ENCODE measurements at regions not wholly inside any gene's neighbourhood (a gene's known extent, or its start where the extent isn't known, plus 50 kb on each side); places are given as distances from the start of the nearest gene placed in this dataset.

DNA sequence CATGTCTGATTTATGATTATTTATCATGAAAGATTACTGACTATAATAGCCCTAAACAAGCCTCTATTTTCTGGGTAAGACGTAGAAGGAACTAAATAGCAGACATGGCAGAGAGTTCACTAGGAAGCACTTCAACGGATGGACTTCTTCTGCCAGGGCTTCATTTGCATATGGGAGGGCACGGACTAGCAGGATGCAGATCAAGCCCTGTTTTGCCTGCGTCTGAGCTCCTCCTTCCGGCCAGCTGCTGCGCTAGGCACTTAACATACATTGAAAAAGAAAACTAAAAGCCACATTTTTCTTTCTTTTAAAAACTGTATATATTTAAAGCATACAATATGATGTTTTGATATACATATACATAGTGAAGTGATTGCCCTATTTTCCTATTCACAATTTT, 340.0 kb upstream of the MEX3C start:
- Histone ChIP-seq H3K4me1 (ENCODE audit: control insufficient read depth, insufficient read depth, low read length) (no peaks in the 10 kb centered on the region), H3K36me3 (ENCODE audit: control insufficient read depth, insufficient read depth, low read length) (no peaks in the 10 kb centered on the region), H3K27ac (ENCODE audit: insufficient read depth, low read depth, low read length, poor library complexity, severe bottlenecking) (no peak overlapping the region), H3K9me3 (ENCODE audit: control insufficient read depth, low read length) (no peaks in the 10 kb centered on the region), H3K27me3 (ENCODE audit: control insufficient read depth, insufficient read depth, low read length, poor library complexity, severe bottlenecking) (no peaks in the 10 kb centered on the region), H3K4me3 (ENCODE audit: insufficient read depth, low read depth, low read length) (no peak overlapping the region)
- 17 to 29% methylated on average over 4 to 6 of the region's 6 CpGs for WGBS, 2 experiments

DNA sequence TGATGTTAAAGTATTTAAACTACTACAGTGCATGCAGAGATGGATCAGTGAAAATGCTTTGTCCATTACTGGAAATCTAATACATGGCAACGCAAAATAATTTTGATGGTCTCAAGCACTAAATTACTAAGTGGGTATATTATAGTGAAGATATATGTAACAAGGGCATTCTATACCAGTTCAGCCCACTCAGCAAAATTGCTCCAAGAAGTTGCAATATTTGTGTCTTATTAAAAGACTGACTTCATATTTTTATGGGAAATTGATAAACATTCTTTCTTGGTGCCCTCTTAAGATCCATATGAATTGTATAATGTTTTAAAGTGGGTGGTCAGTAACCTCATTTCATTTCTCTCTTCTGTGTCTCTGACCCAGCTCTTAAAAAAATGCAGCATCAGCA, 343.1 kb upstream of the MEX3C start:
- no peaks in the 10 kb centered on the region for H3K27me3 ChIP-seq (ENCODE audit: control insufficient read depth, insufficient read depth, low read length, poor library complexity, severe bottlenecking)
- no peak overlapping the region for H3K27ac ChIP-seq (ENCODE audit: insufficient read depth, low read depth, low read length, poor library complexity, severe bottlenecking)
- no peaks in the 10 kb centered on the region for H3K36me3 ChIP-seq (ENCODE audit: control insufficient read depth, insufficient read depth, low read length)
- no peaks in the 10 kb centered on the region for H3K9me3 ChIP-seq (ENCODE audit: control insufficient read depth, low read length)
- H3K4me1 ChIP-seq (ENCODE audit: control insufficient read depth, insufficient read depth, low read length) = no peaks in the 10 kb centered on the region
- 100% methylated on average over 1 of the region's 1 CpG; no CpG with 5 or more reads in 1 of the 2 experiments for WGBS, 2 experiments
- no peak overlapping the region for H3K4me3 ChIP-seq (ENCODE audit: insufficient read depth, low read depth, low read length)

GRCh38 chr18:51541230-51541629, 343.7 kb upstream of the MEX3C start:
- Histone ChIP-seq H3K36me3 (ENCODE audit: control insufficient read depth, insufficient read depth, low read length) (no peaks in the 10 kb centered on the region), H3K27ac (ENCODE audit: insufficient read depth, low read depth, low read length, poor library complexity, severe bottlenecking) (no peak overlapping the region), H3K4me1 (ENCODE audit: control insufficient read depth, insufficient read depth, low read length) (no peaks in the 10 kb centered on the region), H3K27me3 (ENCODE audit: control insufficient read depth, insufficient read depth, low read length, poor library complexity, severe bottlenecking) (no peaks in the 10 kb centered on the region), H3K9me3 (ENCODE audit: control insufficient read depth, low read length) (no peaks in the 10 kb centered on the region), H3K4me3 (ENCODE audit: insufficient read depth, low read depth, low read length) (no peak overlapping the region)

- Histone ChIP-seq H3K36me3 (ENCODE audit: control insufficient read depth, insufficient read depth, low read length) (no peaks in the 10 kb centered on the region), H3K27ac (ENCODE audit: insufficient read depth, low read depth, low read length, poor library complexity, severe bottlenecking) (no peak overlapping the region), H3K4me3 (ENCODE audit: insufficient read depth, low read depth, low read length) (no peak overlapping the region), H3K27me3 (ENCODE audit: control insufficient read depth, insufficient read depth, low read length, poor library complexity, severe bottlenecking) (no peaks in the 10 kb centered on the region), H3K4me1 (ENCODE audit: control insufficient read depth, insufficient read depth, low read length) (no peaks in the 10 kb centered on the region), H3K9me3 (ENCODE audit: control insufficient read depth, low read length) (no peaks in the 10 kb centered on the region)
- WGBS, 2 experiments = 87 to 89% methylated on average over 1 of the region's 1 CpG
Measured at GRCh38 chr18:51543658-51544155, 346.2 kb upstream of the MEX3C start.

GRCh38 chr18:51545446-51545845, 348.0 kb upstream of the MEX3C start:
- Histone ChIP-seq H3K27me3 (ENCODE audit: control insufficient read depth, insufficient read depth, low read length, poor library complexity, severe bottlenecking) (no peaks in the 10 kb centered on the region), H3K4me1 (ENCODE audit: control insufficient read depth, insufficient read depth, low read length) (no peaks in the 10 kb centered on the region), H3K36me3 (ENCODE audit: control insufficient read depth, insufficient read depth, low read length) (no peaks in the 10 kb centered on the region), H3K9me3 (ENCODE audit: control insufficient read depth, low read length) (no peaks in the 10 kb centered on the region), H3K4me3 (ENCODE audit: insufficient read depth, low read depth, low read length) (no peak overlapping the region), H3K27ac (ENCODE audit: insufficient read depth, low read depth, low read length, poor library complexity, severe bottlenecking) (no peak overlapping the region)
- 79 to 87% methylated on average over 4 of the region's 4 CpGs for WGBS, 2 experiments

DNA sequence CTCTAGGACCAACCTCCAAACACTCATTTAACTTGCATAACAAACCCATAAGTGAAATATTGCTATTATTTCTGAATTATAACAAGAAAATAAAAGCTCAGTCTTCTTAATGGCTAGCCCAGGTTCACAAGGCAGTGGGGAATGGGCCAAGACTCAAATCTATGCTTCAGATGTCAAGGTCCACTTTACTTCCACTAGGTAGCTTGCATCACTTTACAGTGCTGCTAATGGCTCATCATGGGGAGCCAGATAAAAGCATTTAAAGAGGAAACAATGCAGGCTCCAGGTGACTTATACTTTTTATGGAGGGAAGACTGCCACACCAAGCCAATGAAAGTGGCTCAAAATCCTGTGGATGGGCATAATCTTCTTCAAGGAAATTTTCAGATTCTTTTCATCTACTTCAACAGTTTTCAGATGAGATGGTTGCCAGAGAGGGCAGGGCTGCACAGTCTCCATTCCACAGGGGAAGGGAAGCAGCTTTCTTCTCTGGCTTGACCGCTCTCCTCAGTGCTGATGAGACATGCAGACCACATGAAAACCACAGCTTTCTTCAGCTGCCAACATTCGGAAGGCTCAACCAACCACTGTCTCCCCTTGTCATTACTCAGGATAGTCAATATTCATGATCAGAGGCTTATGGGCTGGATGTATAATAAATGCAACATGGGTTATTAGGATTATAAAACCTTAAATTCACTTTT, 361.9 kb upstream of the MEX3C start:
- H3K4me3 ChIP-seq (ENCODE audit: insufficient read depth, low read depth, low read length) = no peak overlapping the region
- WGBS, 2 experiments = 100% methylated on average over 2 of the region's 2 CpGs
- H3K4me1 ChIP-seq (ENCODE audit: control insufficient read depth, insufficient read depth, low read length) = peaks cover 6% of the 10 kb centered on the region
- H3K27me3 ChIP-seq (ENCODE audit: control insufficient read depth, insufficient read depth, low read length, poor library complexity, severe bottlenecking) = no peaks in the 10 kb centered on the region
- no peaks in the 10 kb centered on the region for H3K9me3 ChIP-seq (ENCODE audit: control insufficient read depth, low read length)
- H3K27ac ChIP-seq (ENCODE audit: insufficient read depth, low read depth, low read length, poor library complexity, severe bottlenecking) = no peak overlapping the region
- no peaks in the 10 kb centered on the region for H3K36me3 ChIP-seq (ENCODE audit: control insufficient read depth, insufficient read depth, low read length)

DNA sequence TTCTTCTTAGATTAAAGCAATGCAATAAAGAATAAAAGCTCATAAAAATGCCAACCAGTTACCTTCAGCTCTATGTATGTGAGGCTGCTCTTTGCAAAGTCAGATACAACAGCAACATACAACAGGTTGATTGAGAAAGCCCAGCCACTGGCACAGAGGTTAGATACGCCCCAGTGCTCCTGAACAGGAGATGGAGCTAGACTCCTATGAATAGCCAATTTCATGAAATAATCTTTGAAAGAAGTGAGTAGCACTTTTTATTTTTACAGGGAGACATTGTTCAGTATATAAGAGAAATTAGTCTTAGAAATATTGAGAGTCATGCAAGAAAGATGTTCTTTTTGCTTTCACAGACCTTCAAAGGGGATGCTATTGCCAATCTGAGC, 362.4 kb upstream of the MEX3C start:
- Histone ChIP-seq H3K36me3 (ENCODE audit: control insufficient read depth, insufficient read depth, low read length) (no peaks in the 10 kb centered on the region), H3K4me3 (ENCODE audit: insufficient read depth, low read depth, low read length) (no peak overlapping the region), H3K4me1 (ENCODE audit: control insufficient read depth, insufficient read depth, low read length) (peaks cover 6% of the 10 kb centered on the region)

GRCh38 chr18:51561821-51562220, 364.3 kb upstream of the MEX3C start:
- Histone ChIP-seq H3K9me3 (ENCODE audit: control insufficient read depth, low read length) (no peaks in the 10 kb centered on the region), H3K27ac (ENCODE audit: insufficient read depth, low read depth, low read length, poor library complexity, severe bottlenecking) (no peak overlapping the region), H3K36me3 (ENCODE audit: control insufficient read depth, insufficient read depth, low read length) (no peaks in the 10 kb centered on the region), H3K4me1 (ENCODE audit: control insufficient read depth, insufficient read depth, low read length) (peaks cover 6% of the 10 kb centered on the region), H3K27me3 (ENCODE audit: control insufficient read depth, insufficient read depth, low read length, poor library complexity, severe bottlenecking) (no peaks in the 10 kb centered on the region), H3K4me3 (ENCODE audit: insufficient read depth, low read depth, low read length) (no peak overlapping the region)
- WGBS, 2 experiments = 92 to 94% methylated on average over 4 of the region's 4 CpGs

More for the DNA sequence above, 362.4 kb upstream of the MEX3C start:
- no peaks in the 10 kb centered on the region for H3K9me3 ChIP-seq (ENCODE audit: control insufficient read depth, low read length)
- H3K27ac ChIP-seq (ENCODE audit: insufficient read depth, low read depth, low read length, poor library complexity, severe bottlenecking) = no peak overlapping the region
- no peaks in the 10 kb centered on the region for H3K27me3 ChIP-seq (ENCODE audit: control insufficient read depth, insufficient read depth, low read length, poor library complexity, severe bottlenecking)
- 90 to 95% methylated on average over 1 of the region's 1 CpG for WGBS, 2 experiments

GRCh38 chr18:51562866-51563265, 365.4 kb upstream of the MEX3C start:
- Histone ChIP-seq H3K4me3 (ENCODE audit: insufficient read depth, low read depth, low read length) (no peak overlapping the region), H3K36me3 (ENCODE audit: control insufficient read depth, insufficient read depth, low read length) (no peaks in the 10 kb centered on the region), H3K27ac (ENCODE audit: insufficient read depth, low read depth, low read length, poor library complexity, severe bottlenecking) (no peak overlapping the region), H3K27me3 (ENCODE audit: control insufficient read depth, insufficient read depth, low read length, poor library complexity, severe bottlenecking) (no peaks in the 10 kb centered on the region), H3K9me3 (ENCODE audit: control insufficient read depth, low read length) (no peaks in the 10 kb centered on the region), H3K4me1 (ENCODE audit: control insufficient read depth, insufficient read depth, low read length) (peaks cover 6% of the 10 kb centered on the region)
- WGBS, 2 experiments = 87 to 94% methylated on average over 4 to 5 of the region's 5 CpGs

DNA sequence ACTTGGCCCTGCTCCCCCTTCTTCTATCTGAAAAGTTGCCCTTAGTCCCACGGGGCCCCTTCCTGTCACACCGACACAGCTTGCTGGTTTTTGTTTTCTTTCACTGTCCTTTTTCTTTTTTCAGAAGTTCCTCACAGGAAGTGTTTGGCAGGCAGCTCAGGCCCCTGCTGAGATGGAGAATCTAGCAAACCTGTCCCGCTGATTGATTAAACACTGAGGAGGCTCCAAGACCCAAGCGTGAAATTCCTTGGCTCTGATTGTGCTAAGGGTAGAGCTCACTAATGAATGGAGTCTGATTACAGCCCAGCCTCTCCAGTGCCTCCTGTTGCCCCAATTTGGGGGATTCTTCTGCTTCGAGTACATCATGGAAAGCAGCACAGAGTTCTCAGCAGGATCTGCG, 365.9 kb upstream of the MEX3C start:
- Histone ChIP-seq H3K4me3 (ENCODE audit: insufficient read depth, low read depth, low read length) (no peak overlapping the region), H3K27ac (ENCODE audit: insufficient read depth, low read depth, low read length, poor library complexity, severe bottlenecking) (no peak overlapping the region), H3K9me3 (ENCODE audit: control insufficient read depth, low read length) (no peaks in the 10 kb centered on the region), H3K27me3 (ENCODE audit: control insufficient read depth, insufficient read depth, low read length, poor library complexity, severe bottlenecking) (no peaks in the 10 kb centered on the region), H3K4me1 (ENCODE audit: control insufficient read depth, insufficient read depth, low read length) (peaks cover 6% of the 10 kb centered on the region), H3K36me3 (ENCODE audit: control insufficient read depth, insufficient read depth, low read length) (no peaks in the 10 kb centered on the region)
- WGBS, 2 experiments = 57 to 69% methylated on average over 6 of the region's 6 CpGs

Data from ectodermal cell (in vitro differentiated cells).